GM10248 (cell line): ENCODE measurements at regions not wholly inside any gene's neighbourhood (a gene's known extent, or its start where the extent isn't known, plus 50 kb on each side); places are given as distances from the start of the nearest gene placed in this dataset.
A peak's percentile ranks its signal among the peaks of the same experiment; 100 is the strongest.

Source experiments
- CTCF ChIA-PET: fragments of 300-600 bp; sonication (Branson Sonifier 250); formaldehyde crosslinking; extraction: SDS; loops from one replicate; lab custom pipeline; 2021; ENCODE audit warnings: antibody characterized with exemption; lab: Yijun Ruan, JAX
- POLR2A ChIA-PET: fragments of 350-650 bp; sonication (Branson Sonifier 250); formaldehyde crosslinking; extraction: SDS; loops from one replicate; lab custom pipeline; 2020; ENCODE audit warnings: antibody characterized with exemption; lab: Yijun Ruan, JAX
- DNase-seq: peaks from one replicate; pipeline ENCODE4 v3.0.0; 2012; ENCODE audit errors: extremely low spot score
- TF ChIP-seq, protein P1 (sequence below): IDR thresholded peaks from 2 replicates; pipeline ENCODE4 v1.5.1; 2012; ENCODE audit warnings: mild to moderate bottlenecking, low read depth; ENCODE audit errors: extremely low read depth, missing control alignments, control extremely low read depth

DNA sequence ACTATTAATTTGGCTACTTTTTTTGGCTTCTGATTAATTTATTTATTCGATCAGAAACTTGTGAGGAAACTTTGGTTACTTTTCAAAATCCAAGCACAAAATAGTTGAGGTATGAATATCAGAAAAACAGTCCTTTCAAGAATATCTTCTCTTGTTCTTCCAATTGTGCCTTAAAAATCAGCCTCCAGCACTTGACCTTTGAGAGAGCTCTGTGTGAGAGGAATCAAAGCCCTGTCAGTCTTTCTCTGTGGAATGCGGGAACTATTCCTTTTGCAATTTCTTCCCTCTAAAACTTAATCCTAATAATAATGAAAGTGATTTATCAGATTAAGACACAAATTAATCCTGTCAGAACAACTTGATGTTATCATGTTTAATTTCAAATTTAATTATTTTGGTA lies 185.9 kb downstream of the ABHD5 start:
- DNase-seq: no peak
- TF ChIP-seq, protein P1, sequence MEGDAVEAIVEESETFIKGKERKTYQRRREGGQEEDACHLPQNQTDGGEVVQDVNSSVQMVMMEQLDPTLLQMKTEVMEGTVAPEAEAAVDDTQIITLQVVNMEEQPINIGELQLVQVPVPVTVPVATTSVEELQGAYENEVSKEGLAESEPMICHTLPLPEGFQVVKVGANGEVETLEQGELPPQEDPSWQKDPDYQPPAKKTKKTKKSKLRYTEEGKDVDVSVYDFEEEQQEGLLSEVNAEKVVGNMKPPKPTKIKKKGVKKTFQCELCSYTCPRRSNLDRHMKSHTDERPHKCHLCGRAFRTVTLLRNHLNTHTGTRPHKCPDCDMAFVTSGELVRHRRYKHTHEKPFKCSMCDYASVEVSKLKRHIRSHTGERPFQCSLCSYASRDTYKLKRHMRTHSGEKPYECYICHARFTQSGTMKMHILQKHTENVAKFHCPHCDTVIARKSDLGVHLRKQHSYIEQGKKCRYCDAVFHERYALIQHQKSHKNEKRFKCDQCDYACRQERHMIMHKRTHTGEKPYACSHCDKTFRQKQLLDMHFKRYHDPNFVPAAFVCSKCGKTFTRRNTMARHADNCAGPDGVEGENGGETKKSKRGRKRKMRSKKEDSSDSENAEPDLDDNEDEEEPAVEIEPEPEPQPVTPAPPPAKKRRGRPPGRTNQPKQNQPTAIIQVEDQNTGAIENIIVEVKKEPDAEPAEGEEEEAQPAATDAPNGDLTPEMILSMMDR: no peak
- CTCF ChIA-PET: interaction anchor here (1.3 kb wide), 1 partner anchor 21 kb away, joined by 6 read pairs; no protein-coding TSS in a partner anchor
- POLR2A ChIA-PET: no interaction called here

DNA sequence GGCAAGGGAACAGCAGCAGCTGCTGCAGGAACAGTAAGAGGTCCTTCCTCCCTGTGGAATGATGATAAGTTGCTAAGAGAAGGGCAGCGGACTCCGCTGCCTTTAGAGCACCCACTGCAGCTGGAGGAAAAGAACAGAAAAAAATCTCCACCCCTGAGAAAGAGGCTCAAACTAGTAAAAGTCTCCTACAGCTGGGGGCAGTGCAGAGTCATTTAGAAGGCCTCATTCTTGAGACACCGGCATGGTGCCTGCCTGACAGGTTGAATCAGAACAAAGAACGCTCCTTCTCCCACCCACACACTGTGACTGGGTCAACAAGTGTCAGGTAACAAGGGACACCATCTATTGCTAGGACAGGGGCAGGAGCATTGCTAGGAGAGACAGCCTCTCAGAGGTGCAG lies 188.4 kb downstream of the ABHD5 start:
- ChIA-PET POLR2A (no interaction called here), CTCF (interaction anchor here (0.7 to 1.8 kb wide), 13 partner anchors 9 to 369 kb away, joined by 3 to 8 read pairs (median 4); no protein-coding TSS in a partner anchor)
- TF ChIP-seq, protein P1: peak; percentile 42
- DNase-seq: peak; percentile 58

DNA sequence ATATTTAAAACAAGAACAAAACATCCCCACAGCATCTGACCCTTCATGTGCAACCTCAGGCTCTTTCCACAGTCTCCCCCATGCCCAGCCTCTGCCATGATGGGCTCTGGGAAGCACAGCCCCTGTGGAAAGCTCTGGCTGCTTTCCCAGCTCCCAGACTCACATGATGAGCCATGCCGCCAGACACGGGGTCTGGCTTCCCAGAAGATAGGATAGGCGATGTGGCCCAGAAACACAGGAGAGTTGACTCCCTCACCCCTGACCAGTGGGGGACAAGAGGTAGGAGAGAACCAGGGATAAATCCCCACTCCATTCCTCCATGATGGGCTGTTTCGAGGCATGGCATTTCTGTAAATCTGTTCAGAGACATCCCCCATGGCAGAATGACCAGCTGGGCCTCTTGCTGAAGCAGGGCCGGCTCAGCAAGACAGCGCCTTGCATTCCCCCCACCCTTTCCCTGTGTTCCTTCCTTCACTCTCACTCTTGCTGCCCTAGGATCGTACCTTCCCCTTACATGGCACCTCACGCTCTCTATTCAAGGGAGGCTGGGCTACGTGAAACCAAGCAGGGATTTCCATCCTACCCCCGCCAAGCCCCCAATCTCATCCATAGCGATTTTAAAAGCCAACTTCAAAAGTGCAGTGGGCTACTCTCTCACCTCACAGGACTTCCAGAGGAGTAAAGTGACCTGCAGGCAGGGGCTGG lies 192.4 kb downstream of the ABHD5 start:
- DNase-seq: no peak
- POLR2A ChIA-PET: no interaction called here
- TF ChIP-seq, protein P1: no peak
- CTCF ChIA-PET: interaction anchor here (1.0 kb wide), 1 partner anchor 9 kb away, joined by 3 read pairs; no protein-coding TSS in a partner anchor

DNA sequence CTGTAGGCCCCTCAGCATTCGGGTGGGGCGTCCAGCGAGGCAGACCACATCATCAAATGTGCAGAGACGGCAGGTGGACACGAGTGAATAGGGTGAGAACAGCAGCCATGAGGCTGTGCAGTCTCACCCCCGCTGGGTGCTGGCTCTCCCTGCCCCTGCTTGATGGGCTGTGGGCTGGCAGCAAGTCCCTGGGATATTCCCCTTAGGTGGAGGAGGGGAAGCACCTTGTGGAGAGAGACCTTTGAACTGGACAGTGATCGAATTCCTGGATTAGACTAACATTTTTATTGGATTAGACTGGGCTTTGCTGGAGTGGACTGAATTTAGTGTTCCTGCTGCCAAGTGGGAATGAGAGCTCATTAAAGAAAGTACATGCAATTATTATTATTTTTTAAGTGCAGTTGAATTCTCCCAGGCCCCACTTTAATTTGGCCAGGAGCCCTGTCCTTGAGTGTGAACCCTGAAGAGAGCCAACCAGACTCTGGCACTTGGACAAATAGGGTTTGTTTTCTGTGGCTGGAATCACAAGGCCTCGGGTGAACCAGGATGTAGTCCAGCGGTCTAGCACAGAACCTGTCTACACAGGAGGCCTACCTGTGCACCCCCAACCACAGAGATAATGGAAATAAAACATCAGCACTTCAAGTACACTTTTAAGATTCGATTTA lies 193.1 kb downstream of the ABHD5 start:
- no peak for DNase-seq
- TF ChIP-seq, protein P1: no peak
- ChIA-PET CTCF (interaction anchor here (0.9 to 1.1 kb wide), 3 partner anchors 10 to 179 kb away, joined by 3 to 4 read pairs (median 3); no protein-coding TSS in a partner anchor), POLR2A (no interaction called here)

DNA sequence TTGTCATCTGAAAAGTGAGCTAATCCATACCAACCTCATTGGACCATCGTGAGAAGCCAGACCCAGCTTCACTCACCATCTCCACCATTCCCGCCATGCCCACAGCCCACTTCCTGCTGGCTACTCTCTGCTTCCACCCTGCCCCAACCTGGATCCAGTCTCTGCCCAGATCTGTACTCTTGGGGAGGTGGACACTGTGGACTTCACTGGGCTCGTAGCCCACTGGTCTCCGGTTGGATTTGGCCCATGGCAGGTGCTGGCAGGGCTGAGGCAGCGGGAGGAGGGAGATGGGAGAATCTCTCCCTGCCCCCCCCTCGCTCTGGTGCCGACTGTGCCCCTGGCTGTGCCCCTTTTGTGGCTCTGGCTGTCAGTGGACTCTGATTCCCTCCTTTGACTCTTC lies 193.8 kb downstream of the ABHD5 start:
- POLR2A ChIA-PET: no interaction called here
- TF ChIP-seq, protein P1: no peak
- CTCF ChIA-PET: interaction anchor here (0.9 to 1.5 kb wide), 4 partner anchors 10 to 180 kb away, joined by 3 to 4 read pairs (median 3); no protein-coding TSS in a partner anchor
- DNase-seq: no peak

DNA sequence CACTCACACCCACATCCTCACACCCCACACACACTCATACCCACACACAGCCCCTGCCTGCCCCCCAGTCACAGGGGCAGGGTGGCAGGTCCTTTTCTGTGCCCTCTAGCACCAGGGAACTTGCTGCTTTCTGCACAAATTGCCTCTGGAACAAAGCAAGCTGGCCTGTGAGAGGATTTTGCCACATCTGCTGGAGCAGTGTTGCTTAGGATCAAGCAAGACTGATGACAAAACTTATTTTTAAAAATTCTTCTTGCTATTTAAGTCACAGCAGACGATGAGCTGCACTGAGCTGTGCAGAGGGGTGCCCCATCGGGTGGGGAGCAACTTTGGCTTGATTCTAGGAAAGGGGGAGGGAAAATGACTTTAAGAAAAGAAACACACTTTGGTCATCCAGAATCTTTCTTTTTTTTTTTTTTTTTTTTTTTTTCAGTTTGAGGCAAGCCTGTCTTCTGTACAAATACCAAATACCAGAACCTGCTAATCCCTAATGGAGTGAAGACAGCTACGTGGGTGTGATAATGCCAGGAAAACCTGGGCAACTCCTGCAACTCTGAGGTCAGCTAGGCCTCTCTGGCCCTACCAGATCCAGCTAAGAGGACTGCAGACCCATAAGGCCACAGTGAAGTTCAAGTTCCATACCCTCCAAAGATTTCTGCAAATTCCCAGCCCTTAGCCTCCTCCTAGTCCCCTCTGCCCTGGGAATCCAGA lies 195.3 kb downstream of the ABHD5 start:
- ChIA-PET POLR2A (no interaction called here), CTCF (interaction anchor here (0.9 to 1.3 kb wide), 3 partner anchors 21 to 352 kb away, joined by 3 to 4 read pairs (median 3); no protein-coding TSS in a partner anchor)
- DNase-seq: no peak
- TF ChIP-seq, protein P1: no peak
